ENCODE measurements at regions not wholly inside any gene's neighbourhood (a gene's known extent, or its start where the extent isn't known, plus 50 kb on each side); places are given as distances from the start of the nearest gene placed in this dataset.

DNA sequence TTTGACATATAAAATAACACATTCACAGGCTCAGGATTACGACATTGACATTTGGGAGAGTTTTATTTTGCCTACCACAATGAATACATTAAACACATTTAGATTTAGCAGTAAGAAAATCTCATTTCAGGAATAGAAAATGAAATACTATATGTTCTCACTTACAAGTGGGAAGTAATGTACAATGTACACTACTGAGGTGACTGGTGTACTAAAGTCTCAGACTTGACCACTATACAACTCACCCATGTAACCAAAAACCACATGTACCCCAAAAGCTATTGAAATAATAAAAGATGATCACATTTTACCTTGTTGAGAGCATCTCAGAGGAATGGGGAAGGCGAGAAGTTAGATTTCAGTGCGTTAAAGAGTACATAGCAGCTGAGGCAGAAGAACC, 1202.4 kb upstream of the SEMA6A start:
- TF ChIP-seq LEF1 (IDR thresholded peaks at IDR 0.05; ENCODE audit: borderline replicate concordance) (no peak), FOXA1 (IDR thresholded peaks at IDR 0.05) (no peak), SUZ12 (IDR thresholded peaks at IDR 0.05) (no peak), ZNF384 (IDR thresholded peaks at IDR 0.05) (no peak)
- CTCF ChIA-PET, result no interaction called here
- POLR2A ChIA-PET, result no interaction called here
- no peak for DNase-seq (ENCODE audit: extremely low spot score)

DNA sequence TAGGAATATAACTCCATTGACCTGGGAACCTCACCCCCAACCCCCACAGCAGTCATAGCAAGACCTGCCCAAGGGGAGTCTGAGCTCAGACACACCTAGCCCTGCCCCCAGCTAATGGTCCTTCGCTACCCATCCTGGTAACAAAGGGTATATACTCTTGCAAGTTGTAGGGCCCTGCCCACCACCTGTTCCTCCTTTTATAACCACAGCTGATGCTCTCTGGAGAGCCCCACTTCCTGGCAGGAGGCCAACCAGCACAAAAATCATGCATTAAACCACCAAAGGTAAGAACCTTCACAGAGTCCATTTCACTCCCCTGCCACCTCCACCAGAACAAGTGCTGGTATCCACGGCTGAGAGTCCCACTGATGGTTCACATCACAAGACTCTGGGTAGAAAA, 1195.3 kb upstream of the SEMA6A start:
- POLR2A ChIA-PET, result no interaction called here

DNA sequence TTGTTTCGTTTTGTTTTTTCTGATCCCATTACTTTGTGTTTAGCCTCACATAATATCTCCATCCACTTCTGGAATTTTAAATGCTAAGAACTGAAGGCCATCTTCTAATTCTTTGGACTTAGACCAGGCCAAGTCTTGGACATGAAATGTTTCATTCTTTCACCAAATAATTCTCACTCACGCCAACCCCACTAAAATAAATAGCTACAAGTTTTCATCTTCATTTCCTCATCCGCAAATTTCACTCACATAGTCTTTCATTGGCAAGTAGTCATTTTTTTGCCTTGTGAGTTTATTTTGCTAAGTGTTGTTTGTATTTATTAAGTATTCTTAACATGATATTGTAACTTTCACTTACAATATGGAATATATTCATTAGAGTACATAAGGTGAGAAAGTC, 1188.6 kb upstream of the SEMA6A start:
- POLR2A ChIA-PET, result no interaction called here
- DNase-seq (ENCODE audit: extremely low spot score), result no peak
- CTCF ChIA-PET, result no interaction called here
- TF ChIP-seq FOXA1 (IDR thresholded peaks at IDR 0.05) (no peak), TARDBP (IDR thresholded peaks at IDR 0.05) (no peak), L3MBTL2 (conservative IDR thresholded peaks at IDR 0.05) (no peak), SP1 (IDR thresholded peaks at IDR 0.05) (no peak), ARNT (IDR thresholded peaks at IDR 0.05) (no peak), BHLHE40 (IDR thresholded peaks at IDR 0.05; ENCODE audit: borderline replicate concordance) (no peak), LEF1 (IDR thresholded peaks at IDR 0.05; ENCODE audit: borderline replicate concordance) (no peak), ZNF384 (IDR thresholded peaks at IDR 0.05) (no peak), CTBP1 (IDR thresholded peaks at IDR 0.05; ENCODE audit: borderline replicate concordance) (no peak), ELF4 (IDR thresholded peaks at IDR 0.05) (no peak), SUZ12 (IDR thresholded peaks at IDR 0.05) (no peak), NFRKB (IDR thresholded peaks at IDR 0.05) (no peak), FOXK2 (IDR thresholded peaks at IDR 0.05) (no peak), HDGF (IDR thresholded peaks at IDR 0.05; ENCODE audit: borderline replicate concordance) (no peak), FOXM1 (IDR thresholded peaks at IDR 0.05; ENCODE audit: borderline replicate concordance) (no peak)
- TF ChIP-seq, protein P1, sequence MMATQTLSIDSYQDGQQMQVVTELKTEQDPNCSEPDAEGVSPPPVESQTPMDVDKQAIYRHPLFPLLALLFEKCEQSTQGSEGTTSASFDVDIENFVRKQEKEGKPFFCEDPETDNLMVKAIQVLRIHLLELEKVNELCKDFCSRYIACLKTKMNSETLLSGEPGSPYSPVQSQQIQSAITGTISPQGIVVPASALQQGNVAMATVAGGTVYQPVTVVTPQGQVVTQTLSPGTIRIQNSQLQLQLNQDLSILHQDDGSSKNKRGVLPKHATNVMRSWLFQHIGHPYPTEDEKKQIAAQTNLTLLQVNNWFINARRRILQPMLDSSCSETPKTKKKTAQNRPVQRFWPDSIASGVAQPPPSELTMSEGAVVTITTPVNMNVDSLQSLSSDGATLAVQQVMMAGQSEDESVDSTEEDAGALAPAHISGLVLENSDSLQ (IDR thresholded peaks at IDR 0.05), result no peak

More for the DNA sequence above, 1195.3 kb upstream of the SEMA6A start:
- CTCF ChIA-PET, result interaction anchor here (0.6 kb wide), 1 partner anchor 559 kb away, joined by 3 read pairs; no protein-coding TSS in a partner anchor
- DNase-seq (ENCODE audit: extremely low spot score), result no peak
- TF ChIP-seq SUZ12 (IDR thresholded peaks at IDR 0.05) (no peak), ZNF384 (IDR thresholded peaks at IDR 0.05) (no peak), ELF4 (IDR thresholded peaks at IDR 0.05) (no peak), NFRKB (IDR thresholded peaks at IDR 0.05) (no peak)

DNA sequence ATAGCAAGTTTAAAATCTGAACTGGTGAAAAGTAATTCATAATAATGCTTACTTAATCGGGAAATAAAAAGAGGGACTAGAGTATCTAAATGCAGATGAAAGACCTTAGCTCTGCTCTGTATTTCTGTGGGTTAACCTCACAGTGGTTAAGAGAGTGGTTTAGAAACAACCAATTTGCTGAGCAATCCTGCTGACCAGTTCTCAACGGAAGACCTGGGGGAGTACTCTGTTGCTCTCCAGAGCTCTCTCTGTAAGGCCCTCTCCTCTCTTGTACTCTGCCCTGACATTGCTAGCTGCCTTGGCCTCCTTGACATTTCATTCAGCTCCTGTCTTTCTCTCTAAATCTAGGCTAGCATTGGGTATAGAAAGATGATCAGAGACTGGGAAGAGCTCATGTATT, 1186.6 kb upstream of the SEMA6A start:
- CTCF ChIA-PET, result no interaction called here
- POLR2A ChIA-PET, result no interaction called here
- no peak for DNase-seq (ENCODE audit: extremely low spot score)
- TF ChIP-seq CTBP1 (IDR thresholded peaks at IDR 0.05; ENCODE audit: borderline replicate concordance), result no peak
- TF ChIP-seq, protein P1 (IDR thresholded peaks at IDR 0.05), result no peak
- no peak for TF ChIP-seq SP1 (IDR thresholded peaks at IDR 0.05)
- TF ChIP-seq FOXK2 (IDR thresholded peaks at IDR 0.05), result no peak
- no peak for TF ChIP-seq TARDBP (IDR thresholded peaks at IDR 0.05)
- TF ChIP-seq ZNF384 (IDR thresholded peaks at IDR 0.05), result no peak
- no peak for TF ChIP-seq LEF1 (IDR thresholded peaks at IDR 0.05; ENCODE audit: borderline replicate concordance)
- no peak for TF ChIP-seq FOXM1 (IDR thresholded peaks at IDR 0.05; ENCODE audit: borderline replicate concordance)
- no peak for TF ChIP-seq BHLHE40 (IDR thresholded peaks at IDR 0.05; ENCODE audit: borderline replicate concordance)
- TF ChIP-seq ELF4 (IDR thresholded peaks at IDR 0.05), result no peak
- TF ChIP-seq ARNT (IDR thresholded peaks at IDR 0.05), result no peak
- TF ChIP-seq NFRKB (IDR thresholded peaks at IDR 0.05), result no peak
- TF ChIP-seq FOXA1 (IDR thresholded peaks at IDR 0.05), result no peak
- no peak for TF ChIP-seq L3MBTL2 (conservative IDR thresholded peaks at IDR 0.05)
- TF ChIP-seq HDGF (IDR thresholded peaks at IDR 0.05; ENCODE audit: borderline replicate concordance), result no peak
- TF ChIP-seq SUZ12 (IDR thresholded peaks at IDR 0.05), result no peak

DNA sequence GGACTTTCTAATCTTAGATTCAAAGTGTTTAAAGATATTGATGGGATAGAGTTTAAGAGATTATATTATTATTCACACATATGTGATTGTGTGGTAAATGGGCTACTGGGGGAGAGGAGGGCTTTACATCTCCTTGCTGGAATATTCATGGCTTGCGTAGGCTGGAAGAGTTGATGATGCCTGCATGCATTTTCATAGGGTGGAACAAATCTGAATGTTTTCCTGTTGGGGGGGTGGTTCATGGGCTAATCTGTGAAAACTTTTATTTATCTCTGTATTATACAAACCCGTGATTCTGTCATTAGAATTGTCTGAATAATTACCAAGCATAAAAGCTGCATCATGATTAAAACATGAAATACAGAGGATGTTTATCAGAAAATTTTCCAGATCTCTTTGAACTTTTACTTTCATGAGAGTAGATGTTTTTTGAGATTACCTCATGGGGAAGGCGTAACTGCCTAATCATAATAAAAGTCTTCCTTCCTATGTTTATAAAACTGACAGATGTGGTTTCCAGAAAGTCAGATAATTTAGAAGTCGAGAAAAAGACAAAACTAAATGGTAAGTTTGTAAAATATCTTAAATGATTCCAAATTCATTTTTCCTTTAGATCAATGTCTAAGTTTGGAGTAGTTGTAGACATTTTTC, 1185.4 kb upstream of the SEMA6A start:
- ChIA-PET POLR2A (no interaction called here), CTCF (no interaction called here)
- no peak for DNase-seq (ENCODE audit: extremely low spot score)
- TF ChIP-seq L3MBTL2 (conservative IDR thresholded peaks at IDR 0.05), result no peak
- no peak for TF ChIP-seq LEF1 (IDR thresholded peaks at IDR 0.05; ENCODE audit: borderline replicate concordance)
- no peak for TF ChIP-seq ZNF384 (IDR thresholded peaks at IDR 0.05)
- no peak for TF ChIP-seq ELF4 (IDR thresholded peaks at IDR 0.05)
- TF ChIP-seq SP1 (IDR thresholded peaks at IDR 0.05), result no peak
- TF ChIP-seq CTBP1 (IDR thresholded peaks at IDR 0.05; ENCODE audit: borderline replicate concordance), result no peak
- TF ChIP-seq HDGF (IDR thresholded peaks at IDR 0.05; ENCODE audit: borderline replicate concordance), result no peak
- TF ChIP-seq FOXK2 (IDR thresholded peaks at IDR 0.05), result no peak
- TF ChIP-seq SUZ12 (IDR thresholded peaks at IDR 0.05), result no peak
- TF ChIP-seq ARNT (IDR thresholded peaks at IDR 0.05), result no peak
- TF ChIP-seq BHLHE40 (IDR thresholded peaks at IDR 0.05; ENCODE audit: borderline replicate concordance), result no peak
- TF ChIP-seq, protein P1 (IDR thresholded peaks at IDR 0.05), result no peak
- TF ChIP-seq FOXA1 (IDR thresholded peaks at IDR 0.05), result no peak
- no peak for TF ChIP-seq TARDBP (IDR thresholded peaks at IDR 0.05)

DNA sequence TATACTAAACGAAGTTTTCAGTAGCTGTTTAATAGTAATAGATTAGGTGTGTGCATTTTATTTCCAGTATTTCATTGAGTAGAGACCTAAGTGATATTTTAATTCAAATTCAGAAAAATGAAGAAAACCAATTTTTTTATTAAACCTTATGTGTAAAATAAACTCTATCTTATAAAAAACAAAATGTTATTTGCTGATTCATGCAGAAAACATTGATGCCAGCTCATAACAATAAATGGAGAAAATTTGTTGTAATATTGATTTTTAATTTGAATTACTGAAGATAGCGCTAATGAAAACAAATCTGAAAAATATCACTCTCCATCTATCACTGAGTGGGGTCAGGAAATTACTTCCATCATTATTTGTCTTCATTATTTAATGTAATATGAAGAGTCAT, 1177.8 kb upstream of the SEMA6A start:
- TF ChIP-seq FOXA1 (IDR thresholded peaks at IDR 0.05), result no peak
- no peak for TF ChIP-seq FOXM1 (IDR thresholded peaks at IDR 0.05; ENCODE audit: borderline replicate concordance)
- TF ChIP-seq HDGF (IDR thresholded peaks at IDR 0.05; ENCODE audit: borderline replicate concordance), result no peak
- TF ChIP-seq ELF4 (IDR thresholded peaks at IDR 0.05), result no peak
- TF ChIP-seq, protein P1 (IDR thresholded peaks at IDR 0.05), result no peak
- TF ChIP-seq ARNT (IDR thresholded peaks at IDR 0.05), result no peak
- TF ChIP-seq SP1 (IDR thresholded peaks at IDR 0.05), result no peak
- no peak for TF ChIP-seq NFRKB (IDR thresholded peaks at IDR 0.05)
- TF ChIP-seq SUZ12 (IDR thresholded peaks at IDR 0.05), result no peak
- TF ChIP-seq CTBP1 (IDR thresholded peaks at IDR 0.05; ENCODE audit: borderline replicate concordance), result no peak
- no peak for TF ChIP-seq LEF1 (IDR thresholded peaks at IDR 0.05; ENCODE audit: borderline replicate concordance)
- no peak for TF ChIP-seq TARDBP (IDR thresholded peaks at IDR 0.05)
- TF ChIP-seq FOXK2 (IDR thresholded peaks at IDR 0.05), result no peak
- ChIA-PET POLR2A (no interaction called here), CTCF (no interaction called here)
- DNase-seq (ENCODE audit: extremely low spot score), result no peak

Data from HEK293T (cell line).